ENCODE measurements at regions not wholly inside any gene's neighbourhood (a gene's known extent, or its start where the extent isn't known, plus 50 kb on each side); places are given as distances from the start of the nearest gene placed in this dataset.

DNA sequence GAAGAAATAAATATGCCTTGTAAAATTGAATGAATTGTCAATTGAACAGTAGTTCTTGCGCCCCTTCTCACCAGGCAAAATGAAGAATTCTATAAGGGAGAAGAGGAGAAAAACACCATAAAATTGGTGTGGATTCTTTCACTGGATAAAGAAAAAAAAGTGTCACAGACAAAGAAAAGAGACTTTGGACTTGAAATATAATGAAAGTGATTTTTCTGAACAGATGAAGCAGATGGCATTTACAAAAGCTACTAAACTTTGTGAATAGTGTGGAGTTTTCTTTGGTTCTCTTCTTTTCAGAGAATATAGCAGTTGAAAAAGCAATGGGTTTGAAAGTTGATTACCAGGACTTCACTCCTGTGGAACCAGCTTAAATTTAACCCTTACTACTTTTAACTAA is 945.7 kb downstream of the DSC3 start:
- 100% methylated on average over 1 of the region's 1 CpG for WGBS
- H3K36me3 ChIP-seq: no peaks in the 10 kb centered on the region
- no peaks in the 10 kb centered on the region for H3K4me1 ChIP-seq
- no peak for TF ChIP-seq EP300 (IDR thresholded peaks at IDR 0.05)
- TF ChIP-seq, protein P1, sequence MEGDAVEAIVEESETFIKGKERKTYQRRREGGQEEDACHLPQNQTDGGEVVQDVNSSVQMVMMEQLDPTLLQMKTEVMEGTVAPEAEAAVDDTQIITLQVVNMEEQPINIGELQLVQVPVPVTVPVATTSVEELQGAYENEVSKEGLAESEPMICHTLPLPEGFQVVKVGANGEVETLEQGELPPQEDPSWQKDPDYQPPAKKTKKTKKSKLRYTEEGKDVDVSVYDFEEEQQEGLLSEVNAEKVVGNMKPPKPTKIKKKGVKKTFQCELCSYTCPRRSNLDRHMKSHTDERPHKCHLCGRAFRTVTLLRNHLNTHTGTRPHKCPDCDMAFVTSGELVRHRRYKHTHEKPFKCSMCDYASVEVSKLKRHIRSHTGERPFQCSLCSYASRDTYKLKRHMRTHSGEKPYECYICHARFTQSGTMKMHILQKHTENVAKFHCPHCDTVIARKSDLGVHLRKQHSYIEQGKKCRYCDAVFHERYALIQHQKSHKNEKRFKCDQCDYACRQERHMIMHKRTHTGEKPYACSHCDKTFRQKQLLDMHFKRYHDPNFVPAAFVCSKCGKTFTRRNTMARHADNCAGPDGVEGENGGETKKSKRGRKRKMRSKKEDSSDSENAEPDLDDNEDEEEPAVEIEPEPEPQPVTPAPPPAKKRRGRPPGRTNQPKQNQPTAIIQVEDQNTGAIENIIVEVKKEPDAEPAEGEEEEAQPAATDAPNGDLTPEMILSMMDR (IDR thresholded peaks at IDR 0.05): no peak
- DNase-seq (ENCODE audit: low spot score in 2 of 2): no peak
- no peak overlapping the region for H3K4me3 ChIP-seq
- H3K27ac ChIP-seq: no peak overlapping the region
- H3K9me3 ChIP-seq: no peaks in the 10 kb centered on the region
- H3K27me3 ChIP-seq: no peaks in the 10 kb centered on the region

DNA sequence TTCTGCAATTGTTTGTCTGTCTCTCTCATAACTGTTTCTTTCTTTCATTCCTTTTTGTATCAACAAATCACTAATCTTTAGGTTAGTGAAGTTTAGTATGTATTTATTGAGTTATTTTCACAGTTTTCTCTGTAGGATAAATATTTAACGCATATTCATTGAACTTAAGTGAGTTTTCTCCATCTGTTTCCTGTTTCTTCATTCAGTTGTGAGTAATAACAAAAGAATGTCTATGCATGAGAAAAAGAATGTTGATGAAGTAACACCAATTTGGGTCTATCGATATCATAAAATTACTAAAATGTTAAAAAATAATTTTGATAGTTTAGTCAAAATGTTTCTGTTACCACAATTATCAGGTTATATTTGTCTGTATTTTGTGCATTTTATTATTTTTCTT is 948.0 kb downstream of the DSC3 start:
- Histone ChIP-seq H3K27me3 (no peaks in the 10 kb centered on the region), H3K4me3 (no peak overlapping the region), H3K9me3 (no peaks in the 10 kb centered on the region), H3K36me3 (no peaks in the 10 kb centered on the region), H3K27ac (no peak overlapping the region), H3K4me1 (no peaks in the 10 kb centered on the region)
- WGBS: 54% methylated on average over 2 of the region's 2 CpGs
- TF ChIP-seq POLR2A (IDR thresholded peaks at IDR 0.05) (no peak), EP300 (IDR thresholded peaks at IDR 0.05) (no peak)
- TF ChIP-seq, protein P1 (IDR thresholded peaks at IDR 0.05): no peak
- no peak for DNase-seq (ENCODE audit: low spot score in 2 of 2)

DNA sequence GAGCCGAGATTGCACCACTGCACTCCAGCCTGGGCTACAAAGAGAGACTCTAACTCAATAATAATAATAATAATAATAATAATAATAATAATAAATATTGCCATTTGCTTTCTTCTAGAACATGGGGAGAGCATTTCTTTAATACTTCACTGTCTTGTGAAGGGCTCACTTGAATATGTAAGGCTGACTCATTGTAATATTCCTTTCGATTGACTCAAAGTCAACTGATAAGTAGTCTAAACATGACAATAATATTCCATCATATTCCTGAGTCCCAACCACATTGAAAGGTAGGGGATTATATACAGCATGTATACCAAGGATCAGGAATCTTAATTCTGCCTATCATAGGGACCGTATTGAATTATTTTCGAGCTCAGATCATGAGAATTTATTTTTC is 949.2 kb downstream of the DSC3 start:
- H3K9me3 ChIP-seq: no peaks in the 10 kb centered on the region
- no peak overlapping the region for H3K4me3 ChIP-seq
- no peaks in the 10 kb centered on the region for H3K36me3 ChIP-seq
- no peaks in the 10 kb centered on the region for H3K4me1 ChIP-seq
- H3K27me3 ChIP-seq: no peaks in the 10 kb centered on the region
- WGBS: 82% methylated on average over 4 of the region's 4 CpGs
- TF ChIP-seq, protein P1 (IDR thresholded peaks at IDR 0.05): no peak
- TF ChIP-seq EP300 (IDR thresholded peaks at IDR 0.05) (no peak), POLR2A (IDR thresholded peaks at IDR 0.05) (no peak), POLR2AphosphoS5 (IDR thresholded peaks at IDR 0.05) (no peak)
- no peak for DNase-seq (ENCODE audit: low spot score in 2 of 2)
- H3K27ac ChIP-seq: no peak overlapping the region

DNA sequence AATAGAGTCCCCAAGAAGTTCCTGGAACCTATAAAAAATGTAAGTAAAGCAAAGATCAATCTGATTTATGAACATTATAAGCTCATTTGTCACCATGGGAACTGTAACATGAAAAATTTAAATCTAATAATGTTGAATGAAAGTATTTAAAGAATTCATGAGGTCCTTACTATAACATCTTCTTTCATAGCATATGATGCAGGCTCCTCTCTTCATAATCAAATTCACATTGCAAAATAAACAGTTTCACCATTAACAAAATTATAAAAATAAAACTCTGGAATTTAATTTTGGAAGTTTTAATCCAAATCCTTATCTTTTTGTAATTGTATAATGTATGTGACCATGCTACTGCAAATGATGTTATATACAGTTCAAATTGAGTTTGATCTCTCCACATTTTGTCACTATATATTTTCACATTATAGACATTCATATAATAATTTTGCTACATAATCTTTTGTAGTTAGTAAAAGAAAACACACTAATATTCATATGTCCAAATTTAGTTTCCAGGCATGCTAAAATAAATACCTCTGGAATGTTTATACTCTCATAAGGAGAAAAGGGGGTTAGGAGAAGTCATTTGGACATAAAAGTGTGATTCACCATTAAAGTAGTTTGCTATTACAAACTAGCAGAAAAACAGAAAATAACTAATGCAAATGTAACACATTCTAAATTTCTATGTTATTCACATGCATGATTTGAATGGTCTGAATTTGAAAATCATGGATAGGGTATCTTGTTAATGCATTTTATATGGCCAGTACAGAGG is 954.1 kb downstream of the DSC3 start:
- H3K27me3 ChIP-seq: no peaks in the 10 kb centered on the region
- H3K36me3 ChIP-seq: no peaks in the 10 kb centered on the region
- no peak overlapping the region for H3K27ac ChIP-seq
- H3K4me3 ChIP-seq: no peak overlapping the region
- no peaks in the 10 kb centered on the region for H3K4me1 ChIP-seq
- DNase-seq (ENCODE audit: low spot score in 2 of 2): no peak
- H3K9me3 ChIP-seq: no peaks in the 10 kb centered on the region
- TF ChIP-seq, protein P1 (IDR thresholded peaks at IDR 0.05): no peak
- TF ChIP-seq EP300 (IDR thresholded peaks at IDR 0.05) (no peak), POLR2AphosphoS5 (IDR thresholded peaks at IDR 0.05) (no peak), POLR2A (IDR thresholded peaks at IDR 0.05) (no peak)

DNA sequence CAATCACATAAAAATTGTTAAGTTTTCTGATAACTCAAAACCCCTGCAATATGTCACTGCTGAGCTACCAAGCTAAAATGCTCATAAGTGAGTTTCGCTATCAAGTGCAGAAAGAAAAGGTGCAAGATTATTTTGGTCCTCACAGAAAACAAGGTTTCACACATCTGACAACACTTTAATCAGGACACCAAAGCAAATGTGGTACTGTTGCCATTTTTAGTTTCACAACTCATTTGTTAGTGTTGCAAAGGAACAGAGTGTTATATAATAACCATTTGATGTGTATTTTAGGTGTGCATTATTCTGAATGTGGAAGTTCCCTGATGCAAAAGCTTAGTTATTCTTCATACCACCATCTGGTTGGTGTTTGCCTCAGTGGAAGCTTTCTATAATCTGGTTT is 956.2 kb downstream of the DSC3 start:
- H3K27me3 ChIP-seq: no peaks in the 10 kb centered on the region
- DNase-seq (ENCODE audit: low spot score in 2 of 2): no peak
- no peaks in the 10 kb centered on the region for H3K9me3 ChIP-seq
- no peak overlapping the region for H3K27ac ChIP-seq
- H3K36me3 ChIP-seq: no peaks in the 10 kb centered on the region
- no peaks in the 10 kb centered on the region for H3K4me1 ChIP-seq
- TF ChIP-seq POLR2A (IDR thresholded peaks at IDR 0.05) (no peak), POLR2AphosphoS5 (IDR thresholded peaks at IDR 0.05) (no peak), EP300 (IDR thresholded peaks at IDR 0.05) (no peak)
- TF ChIP-seq, protein P1 (IDR thresholded peaks at IDR 0.05): no peak
- WGBS: 91% methylated on average over 1 of the region's 1 CpG
- no peak overlapping the region for H3K4me3 ChIP-seq
